GM12878 (cell line): ENCODE measurements at regions not wholly inside any gene's neighbourhood (a gene's known extent, or its start where the extent isn't known, plus 50 kb on each side); places are given as distances from the start of the nearest gene placed in this dataset.

ENCODE experiments used
- ATAC-seq: fragments of 200-7000 bp; cut with Tn5 transposase; 3 replicates; pipeline ENCODE4 v1.9.1; 2020; ENCODE audit warnings: mild to moderate bottlenecking, moderate library complexity
- BruUV-seq: library from RNA; stranded (reverse); fragments of 400-500 nt; replicated peaks from 2 replicates; lab custom pipeline; 2021; lab: Mats Ljungman, UMichigan
- CTCF ChIA-PET: fragments of 300-600 bp; sonication (Branson Sonifier 250); formaldehyde crosslinking; extraction: SDS; loops from one replicate; lab custom pipeline; 2021; ENCODE audit warnings: inconsistent platforms; lab: Yijun Ruan, JAX
- POLR2A ChIA-PET: fragments of 350-600 bp; formaldehyde crosslinking; extraction: SDS; loops from one replicate; lab custom pipeline; 2021; ENCODE audit warnings: inconsistent platforms; lab: Charles Lee
- RAD21 ChIA-PET: fragments of 300-600 bp; sonication (Branson Sonifier 250); formaldehyde crosslinking; loops from one replicate; lab custom pipeline; 2023; ENCODE audit warnings: antibody characterized with exemption; ENCODE audit not compliant: unreplicated experiment; lab: Charles Lee
- SMC1A ChIA-PET: fragments of 300-600 bp; sonication (Branson Sonifier 250); formaldehyde crosslinking; loops from one replicate; lab custom pipeline; 2023; ENCODE audit not compliant: unreplicated experiment, uncharacterized antibody; lab: Charles Lee
- DNase-seq: peaks from one replicate; pipeline ENCODE4 v3.0.0-alpha.2; 2011; ENCODE audit warnings: low read depth, low spot score
- FAIRE-seq: peaks from 3 replicates; lab custom pipeline; 2011; peaks lifted over from hg19 to GRCh38; lab: Jason Lieb, UNC
- H2AFZ ChIP-seq: 2 replicates; pipeline ENCODE4 v1.6.0; 2011; ENCODE audit warnings: low read depth, low read length, control low read depth; ENCODE audit not compliant: control insufficient read depth
- H3K27ac ChIP-seq: 2 replicates; pipeline ENCODE4 v1.5.1; 2011; ENCODE audit warnings: control low read depth; ENCODE audit not compliant: control insufficient read depth, insufficient read depth
- H3K27me3 ChIP-seq, 2 experiments: replicated peaks in 1 of 2; 2 replicates each; pipeline versions ENCODE4 v1.6.0 to v1.6.1; 2011; ENCODE audit warnings: low read length in 1 of 2; ENCODE audit not compliant: control insufficient read depth in 2 of 2, insufficient read depth in 2 of 2
- H3K36me3 ChIP-seq, 2 experiments: 2 replicates each; pipeline ENCODE4 v1.5.1; 2011; ENCODE audit warnings: low read length in 1 of 2; ENCODE audit not compliant: control insufficient read depth in 2 of 2, insufficient read depth in 2 of 2
- H3K4me1 ChIP-seq: 2 replicates; pipeline ENCODE4 v1.6.1; 2011; ENCODE audit warnings: mild to moderate bottlenecking, low read length, moderate library complexity, mixed read lengths; ENCODE audit not compliant: control insufficient read depth, insufficient read depth
- H3K4me2 ChIP-seq: 2 replicates; pipeline ENCODE4 v1.6.0; 2011; ENCODE audit warnings: control low read depth; ENCODE audit not compliant: control insufficient read depth, insufficient read depth
- H3K4me3 ChIP-seq: fragments of 200-600 bp; sonication (generic); 2 replicates; pipeline ENCODE4 v1.5.1; 2016
- H3K79me2 ChIP-seq: 2 replicates; pipeline ENCODE4 v1.6.0; 2011; ENCODE audit warnings: low read length; ENCODE audit not compliant: control insufficient read depth, insufficient read depth
- H3K9ac ChIP-seq: 2 replicates; pipeline ENCODE4 v1.8.0; 2011; ENCODE audit warnings: low read length, control low read depth, mixed read lengths; ENCODE audit not compliant: control insufficient read depth, insufficient read depth
- H3K9me3 ChIP-seq: replicated peaks from 3 replicates; pipeline ENCODE4 v1.5.1; 2011; ENCODE audit warnings: mild to moderate bottlenecking, low read length; ENCODE audit not compliant: control insufficient read depth, insufficient read depth
- H4K20me1 ChIP-seq: 2 replicates; pipeline ENCODE4 v1.6.0; 2011; ENCODE audit not compliant: control insufficient read depth, insufficient read depth
- BMI1 ChIP-seq: fragments of 450-650 bp; IDR thresholded peaks from 2 replicates; pipeline ENCODE4 v1.6.1; 2016; ENCODE audit warnings: mild to moderate bottlenecking, moderate library complexity, borderline replicate concordance
- CBX5 ChIP-seq: sonication (generic); IDR thresholded peaks from 2 replicates; pipeline ENCODE4 v1.6.1; 2016; ENCODE audit warnings: low read depth, moderate library complexity, mild to moderate bottlenecking, inconsistent platforms
- DPF2 ChIP-seq: fragments of 450-650 bp; IDR thresholded peaks from 2 replicates; pipeline ENCODE4 v1.6.1; 2017; ENCODE audit warnings: mild to moderate bottlenecking
- GATAD2B ChIP-seq: fragments of 450-650 bp; conservative IDR thresholded peaks from 2 replicates; pipeline ENCODE4 v1.6.1; 2017; ENCODE audit warnings: low read depth, mild to moderate bottlenecking, moderate library complexity
- MTA2 ChIP-seq: fragments of 450-650 bp; IDR thresholded peaks from 2 replicates; pipeline ENCODE4 v1.6.1; 2016; ENCODE audit warnings: low read depth, mild to moderate bottlenecking, moderate library complexity
- RELA ChIP-seq: fragments of 450-650 bp; IDR thresholded peaks from 2 replicates; pipeline ENCODE4 v1.8.0; 2014; ENCODE audit warnings: borderline replicate concordance; ENCODE audit not compliant: partially characterized antibody
- STAT1 ChIP-seq: fragments of 450-650 bp; conservative IDR thresholded peaks from 2 replicates; pipeline ENCODE4 v1.6.1; 2014; ENCODE audit warnings: antibody characterized with exemption, mild to moderate bottlenecking
- SUZ12 ChIP-seq: fragments of 200-600 bp; sonication (generic); IDR thresholded peaks from one replicate; pipeline ENCODE4 v1.6.1; 2018; ENCODE audit warnings: antibody characterized with exemption, mild to moderate bottlenecking; ENCODE audit not compliant: unreplicated experiment
- TCF3 ChIP-seq: IDR thresholded peaks from 2 replicates; pipeline ENCODE4 v1.6.1; 2012; ENCODE audit warnings: low read depth, mild to moderate bottlenecking, low read length, borderline replicate concordance; ENCODE audit not compliant: insufficient read depth
- YBX1 ChIP-seq: fragments of 450-650 bp; IDR thresholded peaks from 2 replicates; pipeline ENCODE4 v1.6.1; 2016; ENCODE audit warnings: antibody characterized with exemption
- YY1 ChIP-seq: IDR thresholded peaks from 2 replicates; pipeline ENCODE4 v1.6.1; 2011; ENCODE audit warnings: low read depth, mild to moderate bottlenecking, low read length
- ZNF274 ChIP-seq: IDR thresholded peaks from one replicate; pipeline ENCODE4 v1.8.0; 2011; ENCODE audit not compliant: insufficient read length, insufficient read depth
- WGBS: methylation state at CpG from one replicate; pipeline ENCODE4 v1.1.6; 2016; ENCODE audit warnings: low lambda C conversion rate; ENCODE audit not compliant: insufficient replicate concordance, insufficient coverage; ENCODE audit errors: missing lambda C conversion rate; 5-methylcytosine and 5-hydroxymethylcytosine counted together
- in situ Hi-C: fragments of 300-500 bp; cut with MboI; formaldehyde crosslinking; loops from 9 replicates; pipeline ENCODE4 v1.14.3; 2018; ENCODE audit warnings: mixed read lengths
- intact Hi-C: fragments of 100-400 bp; cut with micrococcal nuclease; formaldehyde crosslinking; loops from one replicate; pipeline ENCODE4 v1.14.2; 2022; ENCODE audit not compliant: unreplicated experiment
- TF ChIP-seq, protein P1 (sequence below): IDR thresholded peaks from 2 replicates; pipeline ENCODE4 v1.6.1; 2011; ENCODE audit warnings: mild to moderate bottlenecking, low read depth, low read length, moderate library complexity; ENCODE audit not compliant: insufficient replicate concordance
- TF ChIP-seq, protein P2 (sequence below): IDR thresholded peaks from 2 replicates; pipeline ENCODE4 v1.6.1; 2011; ENCODE audit warnings: borderline replicate concordance, low read depth, mild to moderate bottlenecking, moderate library complexity, mixed read lengths, low read length; ENCODE audit not compliant: insufficient read depth; ENCODE audit errors: extremely low read length

DNA sequence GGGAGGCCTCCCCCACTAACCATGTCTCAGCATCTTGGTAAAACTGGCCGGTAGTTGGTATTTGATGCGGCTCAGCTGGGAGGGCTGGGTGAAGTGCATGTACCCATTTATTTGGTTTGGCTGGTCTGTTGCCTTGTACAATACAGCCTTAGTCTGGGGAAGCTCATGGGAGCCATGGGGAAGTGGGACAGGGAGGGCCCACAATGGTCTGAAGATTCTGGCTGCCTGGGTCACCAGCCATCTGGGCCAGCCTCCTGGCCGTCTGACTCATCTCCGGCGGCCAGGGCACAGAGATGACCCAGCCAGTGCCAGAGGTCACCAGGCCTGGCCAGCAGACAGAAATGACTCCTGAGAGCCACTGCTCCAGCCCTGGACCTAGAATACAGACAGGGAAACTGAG is 51.6 kb upstream of the SMAD6 start (continued):
- TF ChIP-seq, protein P1, sequence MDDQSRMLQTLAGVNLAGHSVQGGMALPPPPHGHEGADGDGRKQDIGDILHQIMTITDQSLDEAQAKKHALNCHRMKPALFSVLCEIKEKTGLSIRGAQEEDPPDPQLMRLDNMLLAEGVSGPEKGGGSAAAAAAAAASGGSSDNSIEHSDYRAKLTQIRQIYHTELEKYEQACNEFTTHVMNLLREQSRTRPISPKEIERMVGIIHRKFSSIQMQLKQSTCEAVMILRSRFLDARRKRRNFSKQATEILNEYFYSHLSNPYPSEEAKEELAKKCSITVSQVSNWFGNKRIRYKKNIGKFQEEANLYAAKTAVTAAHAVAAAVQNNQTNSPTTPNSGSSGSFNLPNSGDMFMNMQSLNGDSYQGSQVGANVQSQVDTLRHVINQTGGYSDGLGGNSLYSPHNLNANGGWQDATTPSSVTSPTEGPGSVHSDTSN, result no peak
- TF ChIP-seq STAT1 (no peak), YY1 (no peak)

DNA sequence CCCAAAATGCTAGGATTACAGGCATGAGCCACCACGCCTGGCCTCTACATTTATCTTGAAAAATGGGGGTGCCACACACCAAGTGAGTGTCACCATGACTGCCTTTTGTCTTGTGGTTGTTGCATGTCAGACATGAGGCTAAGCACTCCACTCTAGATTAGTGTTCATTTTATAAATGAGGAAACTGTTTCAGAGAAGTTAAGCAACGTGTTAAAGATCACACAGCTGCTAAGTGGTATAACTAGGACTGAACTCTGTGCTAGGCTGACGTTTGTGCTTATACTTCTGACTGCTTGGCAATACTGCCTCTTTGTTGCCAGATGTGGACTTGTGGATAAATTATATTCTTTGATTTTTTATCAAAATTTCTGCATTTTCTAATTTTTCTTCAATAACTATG is 50.8 kb upstream of the SMAD6 start:
- H3K4me3 ChIP-seq, result no peak overlapping the region
- no peak overlapping the region for H3K9ac ChIP-seq
- TF ChIP-seq TCF3, result no peak
- TF ChIP-seq, protein P2, sequence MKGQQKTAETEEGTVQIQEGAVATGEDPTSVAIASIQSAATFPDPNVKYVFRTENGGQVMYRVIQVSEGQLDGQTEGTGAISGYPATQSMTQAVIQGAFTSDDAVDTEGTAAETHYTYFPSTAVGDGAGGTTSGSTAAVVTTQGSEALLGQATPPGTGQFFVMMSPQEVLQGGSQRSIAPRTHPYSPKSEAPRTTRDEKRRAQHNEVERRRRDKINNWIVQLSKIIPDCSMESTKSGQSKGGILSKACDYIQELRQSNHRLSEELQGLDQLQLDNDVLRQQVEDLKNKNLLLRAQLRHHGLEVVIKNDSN, result no peak
- no peak for TF ChIP-seq MTA2
- TF ChIP-seq SUZ12, result no peak
- TF ChIP-seq GATAD2B, result no peak
- TF ChIP-seq DPF2, result no peak
- no peak for TF ChIP-seq RELA
- no peak for TF ChIP-seq YBX1
- TF ChIP-seq CBX5, result no peak
- no peak for TF ChIP-seq BMI1
- no peak for TF ChIP-seq ZNF274
- H3K27me3 ChIP-seq, result peaks cover 0 to 3% of the 10 kb centered on the region in 2 experiments; a peak in 3 of 4 replicates
- H3K4me2 ChIP-seq, result no peak overlapping the region
- intact Hi-C loops (no loop called here), in situ Hi-C loops (no loop called here)
- FAIRE-seq (no peak), DNase-seq (no peak), ATAC-seq (no peak)
- POLR2A ChIA-PET, result no interaction called here
- CTCF ChIA-PET, result no interaction called here
- RAD21 ChIA-PET, result no interaction called here
- no TSS peak for BruUV-seq
- H3K36me3 ChIP-seq, result no peaks in the 10 kb centered on the region
- no peaks in the 10 kb centered on the region for H3K4me1 ChIP-seq
- no peak overlapping the region for H3K27ac ChIP-seq
- no peaks in the 10 kb centered on the region; the same call in 1 of the 2 replicates for H4K20me1 ChIP-seq
- no peaks in the 10 kb centered on the region for H3K9me3 ChIP-seq
- H2AFZ ChIP-seq, result no peak overlapping the region
- 8% methylated on average over 3 of the region's 3 CpGs for WGBS
- SMC1A ChIA-PET, result no interaction called here
- H3K79me2 ChIP-seq, result no peaks in the 10 kb centered on the region
